PFSK-1 (cell line): ENCODE measurements at regions not wholly inside any gene's neighbourhood (a gene's known extent, or its start where the extent isn't known, plus 50 kb on each side); places are given as distances from the start of the nearest gene placed in this dataset.

Experiments
- FOXP2 ChIP-seq: optimal IDR thresholded peaks from 2 replicates; pipeline ENCODE3; 2011; ENCODE audit warnings: borderline replicate concordance, control low read depth, inconsistent platforms; ENCODE audit not compliant: insufficient read depth; ENCODE audit errors: extremely low read length, extremely low read depth
- POLR2AphosphoS5 ChIP-seq: IDR thresholded peaks from 2 replicates; pipeline ENCODE4 v1.6.1; 2012; ENCODE audit warnings: low read depth, mild to moderate bottlenecking, control low read depth, low read length, moderate library complexity
- SIN3A ChIP-seq: IDR thresholded peaks from 2 replicates; pipeline ENCODE4 v1.6.1; 2012; ENCODE audit warnings: mild to moderate bottlenecking, low read length, moderate library complexity, borderline replicate concordance; ENCODE audit not compliant: insufficient read depth
- TAF1 ChIP-seq: IDR thresholded peaks from 2 replicates; pipeline ENCODE4 v1.6.1; 2012; ENCODE audit warnings: low read length, control low read depth, borderline replicate concordance; ENCODE audit not compliant: insufficient read depth
- TF ChIP-seq, protein P1 (sequence below), 2 experiments: IDR thresholded peaks; 2 replicates each; pipeline versions ENCODE4 v1.6.1 to v1.8.0; 2011 to 2012; ENCODE audit warnings: low read depth in 2 of 2, low read length in 2 of 2, control low read depth in 1 of 2, inconsistent platforms in 1 of 2, mild to moderate bottlenecking in 1 of 2, moderate library complexity in 1 of 2; ENCODE audit not compliant: insufficient read depth in 1 of 2

DNA sequence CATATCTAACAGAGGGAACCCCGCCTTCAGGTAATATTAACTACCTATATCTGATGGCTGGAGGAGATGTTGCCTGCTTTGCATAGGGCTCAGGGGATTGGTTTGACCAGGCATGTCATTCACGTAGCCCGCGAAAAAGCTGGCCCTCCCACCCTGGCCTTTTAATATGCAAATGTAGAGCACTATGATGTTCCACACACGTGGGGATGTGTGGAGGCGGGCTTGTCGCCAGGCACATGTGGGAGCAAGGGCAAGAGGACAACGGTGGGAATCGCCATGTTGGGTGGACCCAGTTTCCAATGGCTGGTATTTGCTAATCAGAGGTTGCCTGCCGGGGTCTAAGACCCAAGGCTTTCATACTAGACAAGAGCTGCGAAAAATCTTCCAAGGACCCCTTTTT, 469.8 kb downstream of the ZPLD1 start:
- TF ChIP-seq POLR2AphosphoS5 (no peak), TAF1 (no peak), FOXP2 (no peak), SIN3A (no peak)
- TF ChIP-seq, protein P1, sequence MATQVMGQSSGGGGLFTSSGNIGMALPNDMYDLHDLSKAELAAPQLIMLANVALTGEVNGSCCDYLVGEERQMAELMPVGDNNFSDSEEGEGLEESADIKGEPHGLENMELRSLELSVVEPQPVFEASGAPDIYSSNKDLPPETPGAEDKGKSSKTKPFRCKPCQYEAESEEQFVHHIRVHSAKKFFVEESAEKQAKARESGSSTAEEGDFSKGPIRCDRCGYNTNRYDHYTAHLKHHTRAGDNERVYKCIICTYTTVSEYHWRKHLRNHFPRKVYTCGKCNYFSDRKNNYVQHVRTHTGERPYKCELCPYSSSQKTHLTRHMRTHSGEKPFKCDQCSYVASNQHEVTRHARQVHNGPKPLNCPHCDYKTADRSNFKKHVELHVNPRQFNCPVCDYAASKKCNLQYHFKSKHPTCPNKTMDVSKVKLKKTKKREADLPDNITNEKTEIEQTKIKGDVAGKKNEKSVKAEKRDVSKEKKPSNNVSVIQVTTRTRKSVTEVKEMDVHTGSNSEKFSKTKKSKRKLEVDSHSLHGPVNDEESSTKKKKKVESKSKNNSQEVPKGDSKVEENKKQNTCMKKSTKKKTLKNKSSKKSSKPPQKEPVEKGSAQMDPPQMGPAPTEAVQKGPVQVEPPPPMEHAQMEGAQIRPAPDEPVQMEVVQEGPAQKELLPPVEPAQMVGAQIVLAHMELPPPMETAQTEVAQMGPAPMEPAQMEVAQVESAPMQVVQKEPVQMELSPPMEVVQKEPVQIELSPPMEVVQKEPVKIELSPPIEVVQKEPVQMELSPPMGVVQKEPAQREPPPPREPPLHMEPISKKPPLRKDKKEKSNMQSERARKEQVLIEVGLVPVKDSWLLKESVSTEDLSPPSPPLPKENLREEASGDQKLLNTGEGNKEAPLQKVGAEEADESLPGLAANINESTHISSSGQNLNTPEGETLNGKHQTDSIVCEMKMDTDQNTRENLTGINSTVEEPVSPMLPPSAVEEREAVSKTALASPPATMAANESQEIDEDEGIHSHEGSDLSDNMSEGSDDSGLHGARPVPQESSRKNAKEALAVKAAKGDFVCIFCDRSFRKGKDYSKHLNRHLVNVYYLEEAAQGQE (IDR thresholded peaks at IDR 0.05; ENCODE audit: insufficient read depth in 1 of 2, low read depth in 2 of 2, low read length in 2 of 2): no peak

DNA sequence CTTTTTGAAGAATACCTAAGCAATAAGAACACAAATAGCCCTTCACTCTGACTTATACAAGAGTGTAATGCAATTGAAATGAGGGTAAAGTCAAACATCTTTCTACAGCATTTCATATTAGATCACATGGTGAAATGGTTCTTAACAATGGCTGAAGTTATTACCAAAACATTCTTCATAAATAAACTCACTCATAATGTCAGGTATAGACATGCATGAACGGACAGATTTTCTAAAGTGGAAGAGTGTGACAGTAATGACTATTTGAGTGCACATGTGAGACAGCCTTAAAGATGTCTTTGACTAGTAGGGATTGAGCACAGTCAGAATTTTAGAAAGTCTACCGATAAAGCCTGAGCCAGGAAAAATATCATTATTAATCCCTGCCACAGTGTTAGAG, 471.0 kb downstream of the ZPLD1 start:
- TF ChIP-seq SIN3A: no peak
- TF ChIP-seq, protein P1 (IDR thresholded peaks at IDR 0.05; ENCODE audit: insufficient read depth in 1 of 2, low read depth in 2 of 2, low read length in 2 of 2): no peak
- no peak for TF ChIP-seq FOXP2
- no peak for TF ChIP-seq POLR2AphosphoS5
- TF ChIP-seq TAF1: no peak

DNA sequence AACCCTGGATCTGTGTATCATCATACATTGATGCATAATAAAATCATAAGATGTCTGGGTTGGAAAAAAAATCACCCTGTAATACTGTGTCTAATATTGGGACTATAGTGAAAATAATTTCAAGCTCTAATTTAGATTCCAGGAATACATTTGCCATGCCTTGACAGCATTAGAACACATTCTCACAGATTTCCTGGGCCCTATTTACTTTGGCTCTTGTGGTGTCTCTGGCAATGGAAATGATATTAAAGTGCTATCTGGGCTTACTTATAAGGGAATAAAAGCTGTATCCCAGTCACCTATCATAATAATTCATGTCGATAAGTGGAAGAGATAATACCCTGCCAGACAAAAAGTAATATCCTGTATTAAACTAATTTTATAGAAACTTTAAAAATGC, 472.0 kb downstream of the ZPLD1 start:
- TF ChIP-seq POLR2AphosphoS5 (no peak), FOXP2 (no peak), TAF1 (no peak), SIN3A (no peak)
- TF ChIP-seq, protein P1 (IDR thresholded peaks at IDR 0.05; ENCODE audit: insufficient read depth in 1 of 2, low read depth in 2 of 2, low read length in 2 of 2): no peak

DNA sequence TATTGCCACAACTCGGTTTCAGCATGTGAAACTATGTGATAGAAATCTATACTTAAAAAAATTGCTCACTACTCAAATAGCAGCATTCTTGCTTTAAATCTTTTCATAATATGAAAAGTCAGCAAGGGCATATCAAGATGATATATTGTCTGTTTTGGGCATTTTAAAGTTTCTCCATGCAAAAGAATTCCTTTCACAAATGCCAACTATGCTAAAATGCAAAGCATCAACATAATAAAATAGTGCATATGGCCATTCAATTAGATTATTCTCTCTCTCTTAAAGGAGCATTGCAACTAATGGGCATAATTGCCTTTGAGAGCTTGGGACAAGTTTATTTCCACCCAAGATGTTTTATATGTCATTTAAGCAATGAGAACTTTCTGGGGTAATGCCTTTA, 475.1 kb downstream of the ZPLD1 start:
- TF ChIP-seq POLR2AphosphoS5 (no peak), SIN3A (no peak), FOXP2 (no peak), TAF1 (no peak)
- TF ChIP-seq, protein P1 (IDR thresholded peaks at IDR 0.05; ENCODE audit: insufficient read depth in 1 of 2, low read depth in 2 of 2, low read length in 2 of 2): no peak

DNA sequence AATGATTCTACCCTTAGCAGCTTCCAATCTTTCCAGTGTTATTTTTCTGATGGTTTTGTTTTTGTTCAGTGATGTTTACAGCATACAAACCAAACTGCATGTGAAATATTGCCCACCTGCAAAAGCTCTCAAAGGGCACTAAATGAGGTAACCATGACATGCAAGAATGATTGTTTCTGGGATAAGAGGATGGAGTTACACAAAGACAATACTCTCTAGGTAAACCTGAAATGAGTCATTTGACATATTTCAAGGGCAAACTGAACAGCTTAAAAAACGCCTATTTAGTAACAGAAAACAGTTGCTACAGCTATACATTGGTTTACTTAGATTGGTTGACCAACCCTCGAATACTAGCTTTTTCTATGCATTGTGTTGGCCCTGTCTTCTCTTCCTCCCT, 481.7 kb downstream of the ZPLD1 start:
- TF ChIP-seq TAF1: no peak
- TF ChIP-seq SIN3A: no peak
- TF ChIP-seq, protein P1 (IDR thresholded peaks at IDR 0.05; ENCODE audit: insufficient read depth in 1 of 2, low read depth in 2 of 2, low read length in 2 of 2): no peak
- no peak for TF ChIP-seq POLR2AphosphoS5
- no peak for TF ChIP-seq FOXP2
